ENCODE measurements at regions not wholly inside any gene's neighbourhood (a gene's known extent, or its start where the extent isn't known, plus 50 kb on each side); places are given as distances from the start of the nearest gene placed in this dataset.

DNA sequence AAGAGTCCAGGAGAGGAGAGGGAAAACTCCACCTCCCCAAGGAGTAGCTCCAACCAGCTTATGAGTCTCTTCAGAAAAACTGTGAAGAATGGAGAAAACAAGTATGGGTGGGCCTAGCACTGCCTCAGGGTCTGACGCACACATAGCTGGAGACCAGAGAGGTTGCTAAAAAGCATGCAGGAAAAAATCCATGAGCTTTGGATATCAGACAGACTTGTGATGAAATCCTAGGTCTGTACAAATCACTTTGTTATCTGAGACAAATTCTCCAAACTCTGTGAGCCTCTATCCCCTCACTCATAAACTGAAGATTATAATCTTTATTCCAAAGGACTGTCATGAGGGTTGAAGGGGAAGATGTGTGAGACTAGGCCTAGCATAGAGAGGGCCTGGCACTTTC is 141.5 kb upstream of the FGGY start:
- peaks cover 0 to 4% of the 10 kb centered on the region in 2 donors for H3K9me3 ChIP-seq
- no peaks in the 10 kb centered on the region for H3K36me3 ChIP-seq
- H3K4me1 ChIP-seq, result peaks cover 0 to 4% of the 10 kb centered on the region in 2 donors
- H3K27ac ChIP-seq, result no peak overlapping the region
- intact Hi-C loops (cut with DNase I; ENCODE audit: low total_unique reads), result no loop called here
- no peak overlapping the region for H3K4me3 ChIP-seq
- no peak for DNase-seq
- H3K27me3 ChIP-seq, result no peaks in the 10 kb centered on the region
- TF ChIP-seq, protein P1, sequence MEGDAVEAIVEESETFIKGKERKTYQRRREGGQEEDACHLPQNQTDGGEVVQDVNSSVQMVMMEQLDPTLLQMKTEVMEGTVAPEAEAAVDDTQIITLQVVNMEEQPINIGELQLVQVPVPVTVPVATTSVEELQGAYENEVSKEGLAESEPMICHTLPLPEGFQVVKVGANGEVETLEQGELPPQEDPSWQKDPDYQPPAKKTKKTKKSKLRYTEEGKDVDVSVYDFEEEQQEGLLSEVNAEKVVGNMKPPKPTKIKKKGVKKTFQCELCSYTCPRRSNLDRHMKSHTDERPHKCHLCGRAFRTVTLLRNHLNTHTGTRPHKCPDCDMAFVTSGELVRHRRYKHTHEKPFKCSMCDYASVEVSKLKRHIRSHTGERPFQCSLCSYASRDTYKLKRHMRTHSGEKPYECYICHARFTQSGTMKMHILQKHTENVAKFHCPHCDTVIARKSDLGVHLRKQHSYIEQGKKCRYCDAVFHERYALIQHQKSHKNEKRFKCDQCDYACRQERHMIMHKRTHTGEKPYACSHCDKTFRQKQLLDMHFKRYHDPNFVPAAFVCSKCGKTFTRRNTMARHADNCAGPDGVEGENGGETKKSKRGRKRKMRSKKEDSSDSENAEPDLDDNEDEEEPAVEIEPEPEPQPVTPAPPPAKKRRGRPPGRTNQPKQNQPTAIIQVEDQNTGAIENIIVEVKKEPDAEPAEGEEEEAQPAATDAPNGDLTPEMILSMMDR (IDR thresholded peaks at IDR 0.05), result no peak
- no peak for TF ChIP-seq POLR2A (IDR thresholded peaks at IDR 0.05)

DNA sequence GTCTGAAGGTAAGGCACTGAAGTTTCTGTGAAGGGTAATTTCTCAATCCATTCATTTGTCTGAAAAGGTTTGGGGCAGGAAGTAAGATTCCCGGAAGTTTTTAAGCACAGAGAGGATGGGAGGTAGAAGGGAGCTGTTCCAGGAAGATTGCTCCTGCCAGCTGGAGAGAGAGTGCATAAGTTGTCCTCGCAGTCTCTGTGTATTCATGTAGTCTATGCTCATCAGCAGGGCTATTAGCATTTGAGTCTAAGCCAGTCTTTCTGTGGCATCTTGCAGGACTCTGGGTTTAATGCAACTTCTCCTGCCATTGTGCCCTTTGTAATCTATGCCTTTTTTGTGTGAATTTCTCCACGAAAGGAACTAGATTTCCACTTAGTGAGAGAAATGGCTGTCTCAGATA is 140.8 kb upstream of the FGGY start:
- Histone ChIP-seq H3K4me3 (no peak overlapping the region), H3K27me3 (no peaks in the 10 kb centered on the region), H3K27ac (no peak overlapping the region), H3K4me1 (peaks cover 0 to 4% of the 10 kb centered on the region in 2 donors), H3K36me3 (no peaks in the 10 kb centered on the region), H3K9me3 (peaks cover 0 to 4% of the 10 kb centered on the region in 2 donors)
- TF ChIP-seq POLR2A (IDR thresholded peaks at IDR 0.05), result no peak
- TF ChIP-seq, protein P1 (IDR thresholded peaks at IDR 0.05), result no peak
- DNase-seq, result no peak
- intact Hi-C loops (cut with DNase I; ENCODE audit: low total_unique reads), result no loop called here

DNA sequence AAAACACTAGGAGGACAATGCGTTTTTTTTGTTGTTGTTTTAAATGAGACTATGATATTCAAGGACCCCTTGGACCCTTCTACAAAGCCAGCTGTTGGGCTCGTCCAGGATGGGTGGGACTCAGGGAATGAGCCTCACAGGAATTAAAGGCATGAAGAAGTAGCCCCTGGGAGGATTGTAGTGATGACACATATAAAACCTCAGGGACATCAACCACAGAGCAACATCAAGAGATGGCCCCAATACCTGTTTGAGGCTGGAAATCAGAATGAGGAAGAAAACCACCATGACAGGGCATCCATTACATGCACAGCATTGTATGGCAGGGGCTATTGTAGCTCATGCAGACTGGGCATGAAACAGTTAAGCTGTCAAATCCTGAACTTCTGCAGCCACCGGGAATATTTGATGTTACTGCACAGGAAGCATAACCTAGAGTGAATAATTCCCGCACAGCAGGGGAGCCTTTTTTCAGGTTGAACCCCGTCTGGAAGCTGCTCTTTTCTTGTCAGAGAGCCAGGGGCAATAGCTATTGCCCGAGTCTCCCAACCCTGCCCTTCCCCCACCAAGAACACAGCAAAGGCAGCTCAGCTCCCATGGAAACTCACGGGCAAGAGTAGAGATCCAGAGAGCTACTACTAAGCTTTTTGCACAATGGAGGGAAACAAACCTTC is 140.2 kb upstream of the FGGY start:
- peaks cover 0 to 4% of the 10 kb centered on the region in 2 donors for H3K9me3 ChIP-seq
- intact Hi-C loops (cut with DNase I; ENCODE audit: low total_unique reads), result no loop called here
- no peak overlapping the region for H3K4me3 ChIP-seq
- H3K27ac ChIP-seq, result no peak overlapping the region
- no peak for DNase-seq
- no peaks in the 10 kb centered on the region for H3K36me3 ChIP-seq
- TF ChIP-seq, protein P1 (IDR thresholded peaks at IDR 0.05), result no peak
- TF ChIP-seq POLR2A (IDR thresholded peaks at IDR 0.05), result no peak
- H3K4me1 ChIP-seq, result no peaks in the 10 kb centered on the region
- H3K27me3 ChIP-seq, result no peaks in the 10 kb centered on the region

DNA sequence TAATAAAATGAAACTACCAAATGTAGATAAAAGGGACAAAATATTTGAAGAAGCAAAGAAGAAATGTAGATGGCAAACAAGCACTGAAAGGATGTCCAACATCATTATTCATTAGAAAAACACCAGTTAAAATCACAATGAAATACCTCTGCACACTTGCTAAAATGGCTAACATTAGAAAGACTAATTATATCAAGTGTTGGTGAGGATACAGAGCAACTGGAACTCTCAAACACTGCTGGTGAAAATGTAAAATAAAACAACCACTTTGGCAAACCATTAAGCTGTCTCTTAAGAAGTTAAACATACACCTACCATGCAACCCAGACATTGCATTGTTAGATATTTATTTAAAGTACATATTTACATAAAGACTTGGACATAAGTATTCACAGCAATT is 138.6 kb upstream of the FGGY start:
- Histone ChIP-seq H3K36me3 (no peaks in the 10 kb centered on the region), H3K9me3 (peaks cover 0 to 4% of the 10 kb centered on the region in 2 donors), H3K27me3 (no peaks in the 10 kb centered on the region), H3K4me1 (no peaks in the 10 kb centered on the region), H3K27ac (no peak overlapping the region), H3K4me3 (no peak overlapping the region)
- TF ChIP-seq, protein P1 (IDR thresholded peaks at IDR 0.05), result no peak
- TF ChIP-seq POLR2A (IDR thresholded peaks at IDR 0.05), result no peak
- DNase-seq, result no peak
- intact Hi-C loops (cut with DNase I; ENCODE audit: low total_unique reads), result no loop called here

DNA sequence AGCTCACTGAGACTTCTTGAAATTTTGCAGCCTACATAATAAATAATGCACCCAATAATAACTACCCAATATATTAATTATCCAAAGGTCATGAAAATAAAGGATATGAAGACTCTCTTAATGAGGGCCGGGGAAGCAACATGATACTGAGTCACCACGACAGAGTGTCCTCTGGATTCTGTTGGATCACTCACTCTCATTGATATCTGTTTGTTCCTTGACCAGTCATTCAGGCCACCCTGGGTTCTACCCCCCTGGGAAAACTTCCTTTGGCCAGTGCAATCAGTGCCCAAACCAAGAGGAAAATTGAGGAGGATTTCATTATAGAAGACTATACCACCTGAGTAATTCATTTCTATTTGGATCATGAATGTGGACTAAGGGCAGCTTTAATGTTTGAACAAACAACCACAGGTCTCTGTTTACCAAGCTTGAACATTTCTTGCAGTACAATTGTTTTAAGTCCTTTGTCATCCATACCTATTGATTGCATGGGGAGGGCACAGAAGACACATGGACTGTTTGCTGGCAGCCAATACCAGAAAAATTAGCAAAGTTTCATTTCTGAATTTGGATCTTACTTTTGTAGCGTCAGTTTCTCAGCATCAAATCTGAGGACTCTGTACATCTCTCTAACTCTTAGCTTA is 137.2 kb upstream of the FGGY start:
- TF ChIP-seq, protein P1 (IDR thresholded peaks at IDR 0.05), result no peak
- no peak for TF ChIP-seq POLR2A (IDR thresholded peaks at IDR 0.05)
- Histone ChIP-seq H3K27me3 (no peaks in the 10 kb centered on the region), H3K4me3 (no peak overlapping the region), H3K9me3 (peaks cover 0 to 4% of the 10 kb centered on the region in 2 donors), H3K4me1 (no peaks in the 10 kb centered on the region), H3K27ac (no peak overlapping the region), H3K36me3 (no peaks in the 10 kb centered on the region)
- intact Hi-C loops (cut with DNase I; ENCODE audit: low total_unique reads), result no loop called here
- no peak for DNase-seq

Data from uterus (tissue), 3 donors.